SH-SY5Y (cell line): ENCODE measurements at regions not wholly inside any gene's neighbourhood (a gene's known extent, or its start where the extent isn't known, plus 50 kb on each side); places are given as distances from the start of the nearest gene placed in this dataset.

ENCODE experiments used
- GATA2 ChIP-seq: IDR thresholded peaks from 2 replicates; pipeline ENCODE4 v1.6.1; 2011; ENCODE audit warnings: mild to moderate bottlenecking, low read depth, low read length
- GATA3 ChIP-seq: IDR thresholded peaks from 2 replicates; pipeline ENCODE4 v1.6.1; 2011; ENCODE audit warnings: low read depth, mild to moderate bottlenecking, low read length, moderate library complexity

GRCh38 chr3:30350901-30351300 is 255.5 kb upstream of the TGFBR2 start:
- TF ChIP-seq GATA2, result no peak
- TF ChIP-seq GATA3, result no peak
